HepG2 (cell line): ENCODE measurements at regions not wholly inside any gene's neighbourhood (a gene's known extent, or its start where the extent isn't known, plus 50 kb on each side); places are given as distances from the start of the nearest gene placed in this dataset.

Source experiments
- ATAC-seq: fragments of 200-7000 bp; cut with Tn5 transposase; 3 replicates; pipeline ENCODE4 v1.9.1; 2020; ENCODE audit warnings: mild to moderate bottlenecking, moderate library complexity
- BruUV-seq: library from RNA; stranded (reverse); fragments of 400-500 nt; replicated peaks from 2 replicates; lab custom pipeline; 2021; lab: Mats Ljungman, UMichigan
- CTCF ChIA-PET: fragments of 300-600 bp; formaldehyde crosslinking; extraction: SDS; loops from one replicate; lab custom pipeline; 2021; ENCODE audit warnings: low total read pairs, inconsistent platforms, low intra/inter-chr PET ratio; lab: Yijun Ruan, JAX
- POLR2A ChIA-PET: fragments of 350-600 bp; sonication (Branson Sonifier 250); formaldehyde crosslinking; loops from one replicate; lab custom pipeline; 2020; ENCODE audit warnings: antibody characterized with exemption, inconsistent platforms; lab: Yijun Ruan, JAX
- DNase-seq: peaks from one replicate; pipeline ENCODE4 v3.0.0-alpha.2; 2015; ENCODE audit warnings: low spot score
- FAIRE-seq: peaks from 3 replicates; lab custom pipeline; 2011; peaks lifted over from hg19 to GRCh38; lab: Jason Lieb, UNC
- H2AFZ ChIP-seq: one replicate; pipeline ENCODE4 v1.6.1; 2011; ENCODE audit warnings: low read length, inconsistent platforms
- H3K27ac ChIP-seq: fragments of 300-600 bp; 3 replicates; pipeline ENCODE4 v1.8.0; 2011; ENCODE audit warnings: mixed run types, mild to moderate bottlenecking, mixed read lengths, low read length, inconsistent platforms; ENCODE audit not compliant: insufficient read depth; ENCODE audit errors: extremely low read length
- H3K27me3 ChIP-seq, 2 experiments: fragments of 200-600 bp in 1 of 2; 2 replicates in 1 of 2; 3 replicates in 1 of 2; pipeline versions ENCODE4 v1.6.0 to v1.8.0; 2011; ENCODE audit warnings: low read length in 2 of 2, mild to moderate bottlenecking in 2 of 2, moderate library complexity in 2 of 2, inconsistent platforms in 1 of 2; ENCODE audit not compliant: insufficient read depth in 2 of 2, control insufficient read depth in 1 of 2
- H3K36me3 ChIP-seq, 2 experiments: fragments of 200-600 bp in 1 of 2; replicated peaks in 1 of 2; 2 replicates in 1 of 2; 3 replicates in 1 of 2; pipeline versions ENCODE4 v1.5.1 to v1.8.0; 2011; ENCODE audit warnings: low read length in 2 of 2, inconsistent platforms in 1 of 2; ENCODE audit not compliant: insufficient read depth in 2 of 2, control insufficient read depth in 1 of 2
- H3K4me1 ChIP-seq: 2 replicates; pipeline ENCODE4 v1.5.1; 2012; ENCODE audit warnings: low read length, inconsistent platforms; ENCODE audit not compliant: insufficient read depth
- H3K4me2 ChIP-seq: 2 replicates; pipeline ENCODE4 v1.6.0; 2011; ENCODE audit warnings: low read depth, low read length, inconsistent platforms
- H3K4me3 ChIP-seq, 3 experiments: fragments of 200-600 bp in 1 of 3; sonication (generic), shearing (Covaris generic) in 1 of 3; replicated peaks in 1 of 3; 2 replicates each; pipeline ENCODE4 v1.5.1; 2011 to 2016; ENCODE audit warnings: low read length in 3 of 3, inconsistent platforms in 2 of 3, low read depth in 2 of 3, mild to moderate bottlenecking in 2 of 3, control low read depth in 1 of 3, mixed read lengths in 1 of 3; ENCODE audit not compliant: insufficient read depth in 1 of 3
- H3K79me2 ChIP-seq: one replicate; pipeline ENCODE4 v1.6.1; 2011; ENCODE audit warnings: low read length, inconsistent platforms; ENCODE audit not compliant: insufficient read depth
- H3K9ac ChIP-seq: 2 replicates; pipeline ENCODE4 v1.6.0; 2011; ENCODE audit warnings: mild to moderate bottlenecking, low read depth, low read length, inconsistent platforms; ENCODE audit not compliant: insufficient read depth
- H3K9me3 ChIP-seq: 2 replicates; pipeline ENCODE4 v1.5.1; 2012; ENCODE audit warnings: mild to moderate bottlenecking, low read length
- H4K20me1 ChIP-seq: 2 replicates; pipeline ENCODE4 v1.6.0; 2011; ENCODE audit warnings: inconsistent platforms, mild to moderate bottlenecking, low read length, moderate library complexity; ENCODE audit not compliant: insufficient read depth
- EEA1 ChIP-seq: sonication (generic); formaldehyde crosslinking; IDR thresholded peaks from 2 replicates; pipeline ENCODE4 v1.5.1; 2020; ENCODE audit warnings: mild to moderate bottlenecking, missing genetic modification reagents, borderline replicate concordance
- EHMT2 ChIP-seq: fragments of 200-600 bp; sonication (generic); IDR thresholded peaks from 2 replicates; pipeline ENCODE4 v1.7.0; 2017; ENCODE audit warnings: antibody characterized with exemption, low read depth, low read length, borderline replicate concordance
- NFIB ChIP-seq: sonication (generic); formaldehyde crosslinking; IDR thresholded peaks from 2 replicates; pipeline ENCODE4 v1.9.0; 2021; ENCODE audit warnings: missing genetic modification reagents, mild to moderate bottlenecking, borderline replicate concordance
- STAG1 ChIP-seq: sonication (generic); formaldehyde crosslinking; IDR thresholded peaks from 2 replicates; pipeline ENCODE4 v1.4.0; 2020; ENCODE audit warnings: missing genetic modification reagents
- SUZ12 ChIP-seq: fragments of 150-350 bp; IDR thresholded peaks from 2 replicates; pipeline ENCODE4 v1.6.1; 2014; ENCODE audit warnings: low read depth, low read length
- TAF1 ChIP-seq: sonication (generic); formaldehyde crosslinking; IDR thresholded peaks from 2 replicates; pipeline ENCODE4 v1.4.0; 2020; ENCODE audit warnings: missing genetic modification reagents
- TBL1XR1 ChIP-seq: fragments of 150-350 bp; IDR thresholded peaks from 2 replicates; pipeline ENCODE4 v1.6.1; 2014; ENCODE audit warnings: borderline replicate concordance, low read length; ENCODE audit not compliant: partially characterized antibody
- ZNF230 ChIP-seq: sonication (generic); formaldehyde crosslinking; IDR thresholded peaks from 2 replicates; pipeline ENCODE4 v1.4.0; 2020; ENCODE audit warnings: mild to moderate bottlenecking, missing genetic modification reagents
- ZSCAN25 ChIP-seq: sonication (generic); formaldehyde crosslinking; IDR thresholded peaks from 2 replicates; pipeline ENCODE4 v1.8.0; 2022; ENCODE audit warnings: mild to moderate bottlenecking, missing genetic modification reagents
- ZSCAN29 ChIP-seq: sonication (generic); formaldehyde crosslinking; conservative IDR thresholded peaks from 2 replicates; pipeline ENCODE4 v1.4.0; 2020; ENCODE audit warnings: mild to moderate bottlenecking, missing genetic modification reagents
- WGBS: methylation state at CpG from one replicate; pipeline ENCODE4 v1.1.6; 2017; ENCODE audit warnings: low lambda C conversion rate; 5-methylcytosine and 5-hydroxymethylcytosine counted together
- in situ Hi-C: cut with HindIII; loops from 2 replicates; pipeline ENCODE4 v1.10.0; 2017; ENCODE audit warnings: low pct_unique_long_range_greater_than_20kb; ENCODE audit not compliant: extremely low pct_ligation_motif_present
- intact Hi-C: fragments of 100-400 bp; cut with micrococcal nuclease; formaldehyde crosslinking; loops from one replicate; pipeline ENCODE4 v1.10.0; 2022; ENCODE audit not compliant: unreplicated experiment
- TF ChIP-seq, protein P1 (sequence below): sonication (generic); formaldehyde crosslinking; IDR thresholded peaks from 2 replicates; pipeline ENCODE4 v1.5.0; 2020; ENCODE audit warnings: mild to moderate bottlenecking, missing genetic modification reagents, moderate library complexity
- TF ChIP-seq, protein P2 (sequence below): sonication (generic); formaldehyde crosslinking; IDR thresholded peaks from 2 replicates; pipeline ENCODE4 v1.8.0; 2022; ENCODE audit warnings: mild to moderate bottlenecking, missing genetic modification reagents, borderline replicate concordance

DNA sequence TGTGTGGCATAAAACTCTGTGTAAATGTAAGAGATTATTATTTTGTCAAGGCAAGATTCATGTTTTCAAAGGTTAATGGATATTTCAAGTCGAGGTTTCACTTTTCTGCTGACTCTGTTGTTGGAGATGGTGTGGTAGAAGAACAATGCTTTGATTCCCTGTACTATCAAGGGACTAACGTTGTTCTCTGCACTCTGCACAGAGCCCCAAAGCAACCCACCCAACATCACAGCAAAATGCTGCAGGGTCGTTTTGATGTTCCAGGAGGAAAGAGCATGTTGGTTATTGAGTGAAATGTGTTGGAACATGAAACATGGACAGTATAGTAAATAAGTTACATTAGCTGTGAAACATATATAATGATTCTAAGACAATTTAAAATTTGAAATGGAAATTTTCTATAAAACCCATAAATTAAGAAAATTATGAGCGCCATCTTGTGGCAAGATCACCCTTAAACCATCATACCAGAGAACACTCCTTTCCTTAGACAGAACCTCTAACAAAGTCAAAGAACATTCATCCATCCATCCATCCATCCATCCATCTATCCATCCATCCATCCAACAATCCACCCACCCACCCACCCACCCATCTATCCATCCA is 164.4 kb upstream of the ZBED5 start:
- TF ChIP-seq ZSCAN25 (no peak), NFIB (CRISPR knock-in tag) (no peak), TBL1XR1 (no peak), ZNF230 (no peak), EHMT2 (no peak), SUZ12 (no peak), EEA1 (CRISPR knock-in tag) (no peak), STAG1 (peak; percentile 24; the same call in 1 of the 2 replicates), ZSCAN29 (CRISPR knock-in tag) (no peak), TAF1 (CRISPR knock-in tag) (no peak)
- TF ChIP-seq, protein P1, sequence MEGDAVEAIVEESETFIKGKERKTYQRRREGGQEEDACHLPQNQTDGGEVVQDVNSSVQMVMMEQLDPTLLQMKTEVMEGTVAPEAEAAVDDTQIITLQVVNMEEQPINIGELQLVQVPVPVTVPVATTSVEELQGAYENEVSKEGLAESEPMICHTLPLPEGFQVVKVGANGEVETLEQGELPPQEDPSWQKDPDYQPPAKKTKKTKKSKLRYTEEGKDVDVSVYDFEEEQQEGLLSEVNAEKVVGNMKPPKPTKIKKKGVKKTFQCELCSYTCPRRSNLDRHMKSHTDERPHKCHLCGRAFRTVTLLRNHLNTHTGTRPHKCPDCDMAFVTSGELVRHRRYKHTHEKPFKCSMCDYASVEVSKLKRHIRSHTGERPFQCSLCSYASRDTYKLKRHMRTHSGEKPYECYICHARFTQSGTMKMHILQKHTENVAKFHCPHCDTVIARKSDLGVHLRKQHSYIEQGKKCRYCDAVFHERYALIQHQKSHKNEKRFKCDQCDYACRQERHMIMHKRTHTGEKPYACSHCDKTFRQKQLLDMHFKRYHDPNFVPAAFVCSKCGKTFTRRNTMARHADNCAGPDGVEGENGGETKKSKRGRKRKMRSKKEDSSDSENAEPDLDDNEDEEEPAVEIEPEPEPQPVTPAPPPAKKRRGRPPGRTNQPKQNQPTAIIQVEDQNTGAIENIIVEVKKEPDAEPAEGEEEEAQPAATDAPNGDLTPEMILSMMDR (CRISPR knock-in tag) = 0 out of 2 replicates have a peak, but pooled peaks have one; percentile 27
- TF ChIP-seq, protein P2, sequence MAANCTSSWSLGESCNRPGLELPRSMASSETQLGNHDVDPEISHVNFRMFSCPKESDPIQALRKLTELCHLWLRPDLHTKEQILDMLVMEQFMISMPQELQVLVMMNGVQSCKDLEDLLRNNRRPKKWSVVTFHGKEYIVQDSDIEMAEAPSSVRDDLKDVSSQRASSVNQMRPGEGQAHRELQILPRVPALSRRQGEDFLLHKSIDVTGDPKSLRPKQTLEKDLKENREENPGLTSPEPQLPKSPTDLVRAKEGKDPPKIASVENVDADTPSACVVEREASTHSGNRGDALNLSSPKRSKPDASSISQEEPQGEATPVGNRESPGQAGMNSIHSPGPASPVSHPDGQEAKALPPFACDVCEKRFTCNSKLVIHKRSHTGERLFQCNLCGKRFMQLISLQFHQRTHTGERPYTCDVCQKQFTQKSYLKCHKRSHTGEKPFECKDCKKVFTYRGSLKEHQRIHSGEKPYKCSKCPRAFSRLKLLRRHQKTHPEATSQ (CRISPR knock-in tag) = no peak
- POLR2A ChIA-PET = no interaction called here

More for the DNA sequence above, 164.4 kb upstream of the ZBED5 start:
- Histone ChIP-seq H3K9me3 (no peaks in the 10 kb centered on the region), H3K4me2 (no peak overlapping the region), H3K79me2 (no peaks in the 10 kb centered on the region), H3K4me3 (no peak overlapping the region), H3K4me1 (no peaks in the 10 kb centered on the region), H4K20me1 (no peaks in the 10 kb centered on the region), H3K27me3 (0 out of 5 replicates have a peak, but pooled peaks cover 0 to 3% of the 10 kb centered on the region in 2 experiments), H3K27ac (no peak overlapping the region), H3K9ac (no peak overlapping the region), H3K36me3 (no peaks in the 10 kb centered on the region), H2AFZ (no peak overlapping the region)
- 0% methylated on average over 4 of the region's 4 CpGs for WGBS
- DNase-seq (no peak), ATAC-seq (no peak), FAIRE-seq (no peak)
- in situ Hi-C loops (loop anchor here (5.0 to 10.0 kb wide), 3 partner anchors 90 to 243 kb away; no protein-coding TSS in a partner anchor), intact Hi-C loops (loop anchor here (5.0 kb wide), 3 partner anchors 90 to 250 kb away; no protein-coding TSS in a partner anchor)
- CTCF ChIA-PET = interaction anchor here (1.1 to 3.0 kb wide), 3 partner anchors 88 to 232 kb away, joined by 3 to 21 read pairs (median 13); no protein-coding TSS in a partner anchor
- no TSS peak for BruUV-seq
